Right cardiac atrium (tissue), 5 donors: ENCODE measurements at regions not wholly inside any gene's neighbourhood (a gene's known extent, or its start where the extent isn't known, plus 50 kb on each side); places are given as distances from the start of the nearest gene placed in this dataset.

ENCODE experiments used
- ATAC-seq, 2 donors: fragments of 200-7000 bp; cut with Tn5 transposase; one replicate each; pipeline versions ENCODE4 v1.8.0 to v1.9.1; 2020; ENCODE audit warnings: moderate library complexity in 2 of 2, mild to moderate bottlenecking in 1 of 2
- DNase-seq, 3 donors: peaks; one replicate each; pipeline ENCODE4 v3.0.0-alpha.2; 2020
- H3K27ac ChIP-seq: one replicate; pipeline ENCODE4 v1.5.1; 2013; ENCODE audit warnings: mild to moderate bottlenecking, low read length, control low read depth, moderate library complexity
- H3K27me3 ChIP-seq: one replicate; pipeline ENCODE4 v1.6.1; 2013; ENCODE audit not compliant: control insufficient read depth, insufficient read depth
- H3K4me1 ChIP-seq: one replicate; pipeline ENCODE4 v1.6.1; 2013; ENCODE audit warnings: low read length; ENCODE audit not compliant: control insufficient read depth, insufficient read depth
- H3K4me3 ChIP-seq: one replicate; pipeline ENCODE4 v1.5.1; 2013; ENCODE audit warnings: low read length, control low read depth
- H3K9me3 ChIP-seq: one replicate; pipeline ENCODE4 v1.6.1; 2013; ENCODE audit warnings: low read length; ENCODE audit not compliant: control insufficient read depth
- WGBS: extraction: QIAGEN DNeasy Blood & Tissue Kit; methylation state at CpG from one replicate; pipeline ENCODE4 v1.1.7; 2013; 5-methylcytosine and 5-hydroxymethylcytosine counted together
- intact Hi-C, 4 donors: fragments of 100-400 bp; cut with DNase I; formaldehyde crosslinking; loops; one replicate each; pipeline versions ENCODE4 v1.11.0 to v1.14.0; 2022 to 2023
- donor health status: healthy with polysubstance abuse.
- donor health status: DM: no; HTN: yes; CAD: no.
- donor health status: DM: no; HTN: no; CAD: no.
- donor health status: DM: no; HTN: yes; CAD: no; lungs with severe emphysema.
- donor health status: DM: yes; HTN: yes; CAD: no.

GRCh38 chr4:41359836-41360213 lies 103.1 kb downstream of the UCHL1 start:
- Histone ChIP-seq H3K27ac (peak overlapping the region; percentile 67), H3K4me1 (peaks cover 4% of the 10 kb centered on the region), H3K4me3 (peak overlapping the region; percentile 83), H3K27me3 (no peaks in the 10 kb centered on the region), H3K9me3 (no peaks in the 10 kb centered on the region)
- 58% methylated on average over 11 of the region's 11 CpGs for WGBS
- peak in 2 of 3 donors; percentile 18 to 68 for DNase-seq
- ATAC-seq = no peak
- intact Hi-C loops = loop anchor here in 3 of 4 donors (5.0 to 10.0 kb wide), 5 partner anchors 62 to 177 kb away; partner anchors contain the start of gene LIMCH1 (in 2 of the 3)

GRCh38 chr4:41360214-41360920 lies 103.6 kb downstream of the UCHL1 start:
- intact Hi-C loops = loop anchor here in 3 of 4 donors (5.0 to 10.0 kb wide), 5 partner anchors 62 to 177 kb away; partner anchors contain the start of gene LIMCH1 (in 2 of the 3)
- WGBS = 1% methylated on average over 92 of the region's 92 CpGs
- ATAC-seq (peak; percentile 92 to 93), DNase-seq (peak; percentile 81 to 94 (median 93))
- H3K4me1 ChIP-seq = peaks cover 4% of the 10 kb centered on the region
- H3K27ac ChIP-seq = peak overlapping the region; percentile 69
- H3K27me3 ChIP-seq = no peaks in the 10 kb centered on the region
- peak overlapping the region; percentile 83 for H3K4me3 ChIP-seq
- H3K9me3 ChIP-seq = no peaks in the 10 kb centered on the region

DNA sequence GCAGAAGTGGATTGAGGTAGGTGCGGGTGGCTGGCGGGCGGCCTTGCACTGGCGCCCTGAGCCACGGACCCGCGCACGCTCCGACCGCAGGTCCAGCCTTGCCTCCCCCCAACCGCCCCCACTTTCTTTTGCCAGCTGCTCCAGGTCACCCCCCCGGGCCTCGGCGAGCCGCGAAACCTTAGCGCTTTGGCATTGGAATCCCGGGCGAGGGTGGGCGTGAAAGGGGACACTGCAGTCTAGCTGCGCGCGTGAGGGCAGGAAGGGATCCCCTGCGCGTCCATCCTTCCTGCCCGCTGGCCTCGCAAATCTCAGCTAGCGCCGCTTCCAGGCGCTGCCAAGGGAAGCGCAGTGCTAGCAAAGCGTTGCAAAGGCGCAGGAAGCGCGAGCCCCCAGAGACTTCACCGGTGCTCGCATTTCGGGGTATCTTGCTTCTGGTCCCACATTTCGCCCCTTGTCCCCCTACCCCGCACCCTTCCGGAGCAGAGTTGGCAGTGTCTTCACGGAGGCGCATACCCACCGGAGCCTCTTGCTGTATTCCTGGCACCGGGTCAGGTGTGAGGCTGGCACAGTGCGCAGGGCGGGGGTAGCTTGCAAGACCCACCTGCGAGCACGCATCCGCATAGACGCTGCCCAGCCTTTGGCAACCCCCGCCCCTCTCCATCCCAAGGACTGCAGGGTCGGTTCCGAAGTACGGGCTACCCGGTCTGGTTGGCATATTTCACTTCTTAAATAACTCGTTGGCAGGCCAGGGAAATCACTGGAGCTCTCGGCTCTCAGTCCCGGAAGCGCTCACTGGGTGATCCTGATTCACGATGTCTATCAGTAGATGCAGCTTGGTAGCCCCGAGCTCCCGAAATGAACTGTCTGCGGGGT lies 104.4 kb downstream of the UCHL1 start:
- peak overlapping the region; percentile 69 for H3K27ac ChIP-seq
- peak overlapping the region; percentile 83 for H3K4me3 ChIP-seq
- no peaks in the 10 kb centered on the region for H3K27me3 ChIP-seq
- H3K9me3 ChIP-seq = no peaks in the 10 kb centered on the region
- DNase-seq (peak; percentile 51 to 82 (median 79)), ATAC-seq (peak; percentile 45 to 51)
- intact Hi-C loops = loop anchor here in 3 of 4 donors (5.0 to 10.0 kb wide), 5 partner anchors 61 to 176 kb away; partner anchors contain the start of gene LIMCH1 (in 2 of the 3)
- WGBS = under 1% methylated on average over 64 of the region's 64 CpGs
- H3K4me1 ChIP-seq = peaks cover 8% of the 10 kb centered on the region

DNA sequence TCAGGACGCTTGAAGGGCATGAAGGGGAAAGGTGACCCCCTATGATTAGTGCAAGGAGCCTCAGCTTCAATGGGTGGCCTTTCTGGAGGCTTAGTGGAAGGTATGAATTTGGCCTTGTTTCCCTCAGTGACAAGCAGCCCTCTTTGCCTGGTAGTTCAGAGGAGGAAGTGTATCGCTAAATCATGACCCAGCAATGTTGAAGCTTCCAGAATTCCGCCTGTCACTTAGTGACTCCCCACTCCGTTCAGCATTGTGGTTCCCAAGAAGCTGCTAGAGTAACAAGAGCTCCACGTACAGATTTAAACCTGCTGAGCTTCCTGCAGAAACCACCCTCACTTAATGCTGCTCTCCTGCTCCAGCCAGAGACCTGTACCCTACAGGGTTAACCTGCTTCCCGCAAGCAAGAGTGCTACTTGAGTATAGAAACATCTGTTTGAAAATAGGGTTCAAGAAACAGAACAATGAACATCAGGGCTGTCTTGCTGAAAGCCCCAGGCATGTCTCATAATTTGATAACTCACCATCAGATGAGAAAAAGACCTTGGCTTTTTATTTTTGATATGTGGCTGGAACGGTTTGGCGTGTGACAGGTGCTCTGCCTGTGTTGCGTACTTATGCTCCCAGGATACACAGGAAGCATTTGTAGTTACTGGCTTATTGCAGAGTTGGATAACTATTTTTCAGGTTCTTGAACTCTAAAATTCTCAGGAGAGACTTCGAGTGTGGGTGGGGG lies 105.2 kb downstream of the UCHL1 start:
- Histone ChIP-seq H3K9me3 (no peaks in the 10 kb centered on the region), H3K27ac (peak overlapping the region; percentile 69), H3K27me3 (no peaks in the 10 kb centered on the region), H3K4me3 (peak overlapping the region; percentile 83), H3K4me1 (peaks cover 8% of the 10 kb centered on the region)
- intact Hi-C loops = loop anchor here in 3 of 4 donors (5.0 to 10.0 kb wide), 5 partner anchors 60 to 175 kb away; partner anchors contain the start of gene LIMCH1 (in 2 of the 3)
- ATAC-seq (no peak), DNase-seq (no peak)
- 20% methylated on average over 10 of the region's 10 CpGs for WGBS

DNA sequence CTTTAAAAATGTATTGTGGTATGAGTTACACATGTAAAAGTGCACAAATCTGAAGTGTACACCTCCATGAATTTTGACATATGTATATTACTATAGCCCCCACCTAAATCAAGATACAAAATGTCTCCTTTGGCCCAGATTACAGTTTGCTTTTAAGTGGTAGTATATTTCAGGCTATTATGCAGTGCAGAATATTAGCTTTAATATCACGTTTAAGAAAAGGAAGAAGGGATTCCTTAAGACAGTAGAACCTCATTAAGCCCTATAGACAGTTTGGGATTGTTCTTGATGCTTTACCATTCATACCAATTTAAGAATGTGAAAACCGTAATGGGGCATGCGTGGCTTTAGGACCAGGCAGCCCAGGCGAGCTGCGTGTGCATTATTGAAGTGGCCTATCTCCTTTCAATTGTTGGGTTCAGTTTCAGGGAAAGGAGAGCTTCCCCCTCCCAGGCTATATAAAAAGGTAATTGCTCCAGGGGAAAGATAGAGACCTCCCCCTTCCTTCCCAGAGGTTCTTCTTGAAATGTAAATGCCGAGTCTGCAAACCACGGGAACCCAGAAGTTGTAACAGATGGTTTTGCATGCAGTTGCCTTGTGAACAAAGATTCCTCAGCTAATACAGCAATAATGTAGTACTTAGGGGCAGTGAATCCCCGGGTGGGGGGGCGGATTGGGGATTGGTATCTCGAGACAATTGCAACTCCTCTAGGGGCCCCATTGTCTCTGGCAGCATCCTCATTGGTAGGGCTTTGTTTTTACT lies 106.1 kb downstream of the UCHL1 start:
- no peaks in the 10 kb centered on the region for H3K9me3 ChIP-seq
- ATAC-seq (no peak), DNase-seq (peak; percentile 26 to 56 (median 50))
- 42% methylated on average over 10 of the region's 10 CpGs for WGBS
- intact Hi-C loops = loop anchor here in 3 of 4 donors (5.0 to 10.0 kb wide), 5 partner anchors 59 to 174 kb away; partner anchors contain the start of gene LIMCH1 (in 2 of the 3)
- H3K27ac ChIP-seq = peak overlapping the region; percentile 13
- no peaks in the 10 kb centered on the region for H3K27me3 ChIP-seq
- H3K4me1 ChIP-seq = peaks cover 8% of the 10 kb centered on the region
- H3K4me3 ChIP-seq = peak overlapping the region; percentile 83

DNA sequence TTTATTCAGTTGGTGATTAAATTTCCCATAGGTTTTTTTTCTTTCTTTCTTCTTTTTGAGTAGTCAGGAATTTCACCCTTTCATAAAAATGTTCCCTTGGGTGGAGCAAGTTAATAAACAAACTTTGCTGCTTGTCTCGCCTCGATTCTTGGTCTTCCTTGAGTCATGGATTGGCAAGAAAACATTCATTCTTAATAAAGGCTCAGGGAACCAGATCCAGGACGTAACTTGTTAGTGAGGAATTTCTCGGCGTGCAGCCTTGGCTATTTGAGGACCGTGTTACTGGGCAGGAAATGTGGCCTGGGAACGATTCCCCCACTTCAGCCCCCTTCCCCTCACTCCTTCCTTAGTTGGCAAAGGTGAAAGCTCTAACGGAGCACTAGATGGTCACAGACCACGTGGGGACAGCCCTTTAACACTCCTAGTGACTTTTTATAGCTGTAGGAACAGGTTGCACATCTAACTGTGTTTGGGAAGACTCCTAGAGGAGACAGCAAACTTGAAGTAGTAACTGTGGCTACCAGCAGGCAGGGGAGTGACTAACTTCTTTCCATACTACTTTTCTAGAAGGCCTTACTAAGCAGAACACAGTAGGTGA lies 106.8 kb downstream of the UCHL1 start:
- DNase-seq = peak; percentile 53 to 78 (median 68)
- peak overlapping the region; percentile 96 for H3K27ac ChIP-seq
- H3K4me1 ChIP-seq = peaks cover 8% of the 10 kb centered on the region
- H3K27me3 ChIP-seq = no peaks in the 10 kb centered on the region
- peak; percentile 26 to 29 for ATAC-seq
- intact Hi-C loops = loop anchor here in 3 of 4 donors (5.0 to 10.0 kb wide), 5 partner anchors 59 to 174 kb away; partner anchors contain the start of gene LIMCH1 (in 2 of the 3)
- no peaks in the 10 kb centered on the region for H3K9me3 ChIP-seq
- peak overlapping the region; percentile 11 for H3K4me3 ChIP-seq
- WGBS = 19% methylated on average over 9 of the region's 9 CpGs

DNA sequence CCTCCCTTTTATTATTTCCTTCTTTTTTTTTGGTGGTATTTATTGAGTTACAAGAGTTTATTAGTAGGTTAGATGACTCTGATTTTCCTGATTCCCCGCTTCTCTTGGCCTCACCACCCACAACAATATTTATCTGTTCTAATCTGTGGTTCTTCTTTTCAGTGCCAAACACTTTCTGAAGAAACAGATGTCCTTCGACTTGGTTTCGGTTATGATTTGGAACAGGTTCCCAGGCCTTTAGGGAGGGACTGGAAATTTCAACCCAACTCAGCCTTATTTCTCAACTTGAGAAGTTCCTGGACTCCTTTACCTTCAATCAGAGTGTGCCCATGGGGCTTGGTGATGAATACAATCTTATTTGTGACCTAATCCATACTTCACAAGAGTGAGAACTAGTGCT lies 108.1 kb downstream of the UCHL1 start:
- Histone ChIP-seq H3K27me3 (no peaks in the 10 kb centered on the region), H3K4me3 (no peak overlapping the region), H3K9me3 (no peaks in the 10 kb centered on the region), H3K4me1 (peaks cover 14% of the 10 kb centered on the region), H3K27ac (no peak overlapping the region)
- WGBS = 28% methylated on average over 3 of the region's 3 CpGs
- no peak for DNase-seq
- intact Hi-C loops = loop anchor here in 3 of 4 donors (5.0 to 10.0 kb wide), 5 partner anchors 57 to 172 kb away; partner anchors contain the start of gene LIMCH1 (in 2 of the 3)
- no peak for ATAC-seq

GRCh38 chr4:41365681-41366080 lies 109.0 kb downstream of the UCHL1 start:
- ATAC-seq = no peak
- peak overlapping the region; percentile 13 for H3K27ac ChIP-seq

GRCh38 chr4:41366911-41367517 lies 110.3 kb downstream of the UCHL1 start:
- intact Hi-C loops = loop anchor here in 2 of 4 donors (10.0 kb wide), 2 partner anchors 68 to 168 kb away; partner anchors contain the start of gene LIMCH1 (in 1 of the 2)
- WGBS = 86% methylated on average over 4 of the region's 4 CpGs
- peaks cover 18% of the 10 kb centered on the region for H3K4me1 ChIP-seq
- no peak for ATAC-seq
- no peak overlapping the region for H3K27ac ChIP-seq
- H3K9me3 ChIP-seq = no peaks in the 10 kb centered on the region
- H3K4me3 ChIP-seq = no peak overlapping the region
- DNase-seq = no peak
- H3K27me3 ChIP-seq = no peaks in the 10 kb centered on the region

More at GRCh38 chr4:41365681-41366080, 109.0 kb downstream of the UCHL1 start:
- no peaks in the 10 kb centered on the region for H3K9me3 ChIP-seq
- intact Hi-C loops = loop anchor here in 2 of 4 donors (10.0 kb wide), 2 partner anchors 69 to 169 kb away; partner anchors contain the start of gene LIMCH1 (in 1 of the 2)
- H3K27me3 ChIP-seq = no peaks in the 10 kb centered on the region
- no peak for DNase-seq
- peaks cover 14% of the 10 kb centered on the region for H3K4me1 ChIP-seq
- H3K4me3 ChIP-seq = no peak overlapping the region
- WGBS = 86% methylated on average over 4 of the region's 4 CpGs
